NB4 (cell line): ENCODE measurements at regions not wholly inside any gene's neighbourhood (a gene's known extent, or its start where the extent isn't known, plus 50 kb on each side); places are given as distances from the start of the nearest gene placed in this dataset.

Experiments used
- CTCF ChIP-seq: IDR thresholded peaks from one replicate; pipeline ENCODE4 v1.5.1; 2012; ENCODE audit warnings: low read depth, low read length
- MYC ChIP-seq: IDR thresholded peaks from 2 replicates; pipeline ENCODE4 v1.6.1; 2011; ENCODE audit warnings: low read depth, low read length
- POLR2A ChIP-seq: IDR thresholded peaks from 2 replicates; pipeline ENCODE4 v1.6.1; 2011; ENCODE audit warnings: mild to moderate bottlenecking; ENCODE audit not compliant: insufficient read length; ENCODE audit errors: extremely low read depth

- TF ChIP-seq POLR2A, result no peak
- no peak for TF ChIP-seq CTCF
- TF ChIP-seq MYC, result no peak
Measured at GRCh38 chr9:29339387-29339786, 1766.1 kb upstream of the C9orf72 start.
